GM18868 (cell line): ENCODE measurements at regions not wholly inside any gene's neighbourhood (a gene's known extent, or its start where the extent isn't known, plus 50 kb on each side); places are given as distances from the start of the nearest gene placed in this dataset.

Source experiments
- ATAC-seq: cut with Tn5 transposase; IDR thresholded peaks from one replicate; pipeline ENCODE4 v1.9.1; 2021; ENCODE audit warnings: mild to moderate bottlenecking, moderate library complexity; ENCODE audit not compliant: unreplicated experiment

DNA sequence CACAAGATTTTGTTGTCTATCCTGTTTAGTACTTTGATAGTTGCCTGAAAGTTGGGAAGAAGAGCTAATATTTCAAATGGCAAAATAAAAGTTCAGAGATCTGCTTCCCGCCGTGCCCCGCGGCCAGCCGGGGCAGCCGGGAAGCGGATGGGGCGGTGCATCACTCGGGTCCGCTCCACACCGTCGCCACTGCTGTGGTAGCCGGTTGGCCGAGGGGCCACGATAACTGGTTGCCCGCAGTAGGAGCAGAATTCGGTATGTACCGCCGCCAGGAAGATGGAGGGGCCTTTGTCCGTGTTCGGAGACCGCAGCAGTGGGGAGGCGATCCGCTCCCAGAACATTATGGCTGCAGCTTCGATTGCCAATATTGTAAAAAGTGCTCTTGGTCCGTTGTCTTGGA lies 427.2 kb upstream of the PDE3A start:
- ATAC-seq, result no peak

- no peak for ATAC-seq
These were observed 422.5 kb upstream of the PDE3A start for GRCh38 chr12:19945559-19946435.

DNA sequence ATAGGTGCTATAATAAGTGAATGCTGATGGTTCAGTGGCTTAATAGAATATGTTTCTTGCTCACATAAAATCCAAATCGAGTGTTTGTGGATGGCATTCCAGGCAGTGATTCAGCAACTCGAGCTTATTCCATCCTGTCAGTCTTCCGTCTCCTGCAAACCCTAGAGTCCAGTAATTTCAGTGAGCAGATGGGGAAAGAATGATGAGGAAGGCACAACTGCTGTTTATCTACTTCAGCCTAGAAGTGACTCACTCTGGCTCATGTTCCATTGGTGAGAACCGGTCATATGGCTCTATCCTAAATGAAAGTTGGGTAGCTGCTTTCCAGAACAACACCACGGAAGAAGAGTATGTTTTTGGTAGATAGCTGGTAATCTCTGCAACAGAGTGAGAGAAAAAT lies 421.8 kb upstream of the PDE3A start:
- no peak for ATAC-seq

DNA sequence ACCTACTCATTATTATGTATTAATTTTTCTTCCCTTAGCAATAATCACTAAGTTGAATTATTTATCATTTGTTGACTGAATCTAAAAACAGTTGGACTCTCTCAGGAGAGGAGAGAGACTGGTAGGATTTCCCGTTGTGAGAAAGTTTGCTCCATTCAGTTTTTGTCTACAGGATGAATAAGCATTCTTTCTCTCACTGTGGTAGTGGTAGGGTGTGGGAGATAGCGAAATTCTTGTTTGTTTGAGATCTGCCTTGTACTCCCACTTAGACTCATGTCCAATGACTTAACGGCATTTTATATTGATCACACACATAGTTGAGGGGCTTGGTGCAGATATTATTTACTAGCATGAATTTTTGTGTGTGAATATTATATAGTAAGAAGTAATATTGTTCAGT lies 421.0 kb upstream of the PDE3A start:
- ATAC-seq, result no peak

- ATAC-seq, result no peak
These were observed 416.7 kb upstream of the PDE3A start for GRCh38 chr12:19951664-19952063.

GRCh38 chr12:19953734-19954133 lies 414.6 kb upstream of the PDE3A start:
- ATAC-seq, result no peak

DNA sequence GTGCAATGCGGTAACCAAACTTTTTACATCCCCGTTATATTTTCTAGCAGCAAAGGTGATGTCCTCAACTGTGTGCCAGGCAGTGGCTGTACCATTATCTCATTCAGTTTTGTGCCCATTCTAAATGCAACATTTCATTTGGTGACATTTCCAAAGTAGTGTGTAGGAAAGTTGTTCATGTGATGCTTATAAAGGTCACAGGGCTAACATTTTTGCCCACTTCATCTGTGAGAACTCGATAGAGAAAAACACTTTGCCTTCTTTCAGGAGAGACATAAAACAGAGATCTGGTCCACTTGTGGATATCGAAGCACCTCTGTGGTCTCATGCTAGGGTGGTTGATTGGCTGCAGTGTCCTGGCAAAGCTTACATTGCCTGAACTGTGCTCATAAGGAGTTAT lies 414.2 kb upstream of the PDE3A start:
- no peak for ATAC-seq

DNA sequence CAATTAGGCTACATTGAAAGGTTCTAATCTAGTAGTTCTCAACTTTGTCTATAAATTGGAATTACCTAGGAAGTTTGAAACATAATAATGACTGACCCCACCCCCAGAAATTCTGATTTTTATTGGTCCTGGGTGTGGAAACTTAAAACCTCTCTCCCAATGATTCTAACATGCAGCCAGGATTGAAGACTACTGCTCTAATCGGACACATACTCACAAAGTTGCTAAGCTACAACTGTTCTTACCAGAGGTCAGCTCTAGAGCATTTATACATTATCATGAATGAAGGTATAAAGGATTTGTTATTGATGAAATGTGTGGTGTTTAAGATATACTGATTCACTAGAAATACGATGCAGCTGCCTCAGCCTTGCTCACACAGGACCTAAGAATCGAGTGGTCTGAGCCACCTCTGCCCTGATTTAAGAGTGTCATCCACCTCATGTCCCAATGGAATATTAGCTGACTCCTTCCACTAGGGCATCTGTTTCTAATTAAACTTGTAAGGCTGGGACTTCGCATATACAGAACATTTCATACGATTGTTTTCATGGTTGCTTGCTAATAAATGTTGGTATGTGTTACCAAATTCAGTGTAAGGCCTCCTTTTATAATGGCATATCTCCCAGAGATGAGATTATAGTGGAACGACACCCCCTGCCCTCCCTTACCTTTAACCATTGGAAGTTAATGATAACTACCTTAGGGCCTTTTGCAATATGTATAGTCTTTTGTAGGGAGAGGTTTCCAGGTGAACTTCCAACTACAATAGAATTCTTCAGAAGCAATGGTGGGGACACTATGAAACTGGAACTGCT lies 410.8 kb upstream of the PDE3A start:
- ATAC-seq, result no peak

DNA sequence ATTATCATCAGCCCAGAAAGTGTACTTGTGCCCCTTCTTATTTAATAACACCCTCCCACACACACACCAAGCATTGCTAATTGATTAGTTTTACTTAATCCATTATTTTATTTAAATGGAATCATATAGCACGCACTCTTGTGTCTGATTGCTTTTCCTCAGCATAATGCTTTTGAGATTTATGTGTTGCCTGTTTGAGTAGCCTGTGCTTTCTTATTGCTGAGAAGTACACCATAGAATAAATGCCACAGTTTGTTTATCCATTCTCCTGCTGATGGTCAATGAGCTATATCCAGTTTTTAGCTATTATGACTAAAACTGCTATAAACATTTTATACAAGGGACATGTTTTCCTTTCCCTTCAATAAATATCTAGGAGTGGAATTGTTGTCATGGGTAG lies 409.9 kb upstream of the PDE3A start:
- no peak for ATAC-seq

- ATAC-seq, result no peak
These were observed 409.0 kb upstream of the PDE3A start for GRCh38 chr12:19959353-19959752.

DNA sequence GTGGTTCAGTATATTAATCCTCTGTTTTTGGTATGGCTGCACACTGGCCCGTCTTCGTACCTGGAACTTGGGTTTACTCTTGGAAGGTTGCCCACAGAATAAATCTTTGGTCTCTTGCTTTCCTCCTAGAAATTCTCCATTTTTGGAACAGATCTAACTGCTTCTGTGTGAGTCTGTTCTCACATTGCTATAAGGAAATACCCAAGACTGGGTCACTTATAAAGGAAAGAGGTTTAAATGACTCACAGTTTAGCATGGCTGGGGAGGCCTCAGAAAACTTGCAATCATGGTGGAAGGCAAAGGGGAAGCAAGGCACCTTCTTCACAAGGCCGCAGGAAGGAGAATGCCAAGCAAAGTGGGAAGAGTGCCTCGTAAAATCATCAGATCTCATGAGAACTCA lies 407.8 kb upstream of the PDE3A start:
- ATAC-seq, result no peak

- no peak for ATAC-seq
These were observed 406.1 kb upstream of the PDE3A start for GRCh38 chr12:19962192-19962591.

DNA sequence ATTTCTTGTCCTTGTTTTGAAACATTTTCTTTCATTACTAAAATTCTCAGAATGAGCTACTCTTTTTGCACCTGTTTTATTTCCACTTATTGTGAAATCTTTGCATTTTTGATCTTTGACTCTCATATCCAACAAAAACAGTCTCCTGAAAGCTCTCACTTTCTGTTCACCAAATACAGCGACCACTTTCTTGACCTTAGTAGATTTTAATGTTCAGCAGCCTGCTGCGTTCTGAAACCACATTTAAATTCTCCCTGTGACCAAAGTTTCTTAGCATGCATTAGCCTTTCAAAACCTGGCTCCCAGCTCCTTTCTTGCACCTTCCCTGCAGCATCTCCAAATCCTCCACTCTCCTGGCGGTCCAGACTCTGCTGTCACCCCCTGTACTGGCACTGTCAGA lies 404.4 kb upstream of the PDE3A start:
- peak; percentile 44 for ATAC-seq

- ATAC-seq, result no peak
These were observed 403.8 kb upstream of the PDE3A start for GRCh38 chr12:19964549-19964948.

DNA sequence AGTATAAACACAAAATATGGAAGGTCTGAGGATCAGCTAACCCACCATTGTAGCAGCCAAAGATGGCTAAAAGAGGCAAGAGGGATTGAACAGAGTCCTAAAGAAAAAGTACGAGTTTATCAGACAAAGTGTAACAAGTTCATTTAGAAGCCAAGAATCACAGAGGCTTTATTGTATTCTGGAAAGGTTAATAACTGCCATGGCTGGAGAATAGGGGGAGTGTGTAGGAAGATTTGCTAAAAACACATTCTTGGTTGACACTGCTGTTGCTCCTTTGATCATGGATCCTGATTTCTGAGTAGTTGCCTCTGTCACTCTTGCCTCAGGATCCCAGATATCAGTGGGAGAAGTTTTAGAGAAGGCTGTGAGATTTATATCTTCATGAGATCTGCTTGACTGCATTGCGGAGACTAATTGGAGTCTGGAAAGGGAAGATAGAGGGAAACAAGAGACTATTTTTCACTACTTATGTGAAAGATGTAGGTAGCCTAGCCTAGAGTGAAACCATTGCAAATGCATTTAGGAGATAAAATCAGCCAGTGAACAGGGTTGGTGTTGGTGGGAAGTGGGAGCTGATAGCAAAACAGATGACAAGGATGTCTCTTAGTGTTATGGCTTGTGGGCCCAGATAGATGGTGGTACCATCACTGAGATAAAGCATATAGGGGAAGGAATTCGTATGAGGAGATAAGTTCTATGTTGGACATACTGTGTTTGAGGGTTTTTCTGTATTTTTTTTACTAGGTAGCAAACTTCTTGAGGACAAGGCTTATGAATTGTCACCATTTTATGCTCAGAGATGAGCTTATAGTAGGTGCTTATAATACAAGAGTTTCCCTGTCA lies 402.9 kb upstream of the PDE3A start:
- ATAC-seq, result no peak

GRCh38 chr12:19967001-19967400 lies 401.3 kb upstream of the PDE3A start:
- ATAC-seq, result no peak

- ATAC-seq, result peak; percentile 68
These were observed 400.9 kb upstream of the PDE3A start for GRCh38 chr12:19967431-19967830.

GRCh38 chr12:19970116-19970515 lies 398.2 kb upstream of the PDE3A start:
- no peak for ATAC-seq

DNA sequence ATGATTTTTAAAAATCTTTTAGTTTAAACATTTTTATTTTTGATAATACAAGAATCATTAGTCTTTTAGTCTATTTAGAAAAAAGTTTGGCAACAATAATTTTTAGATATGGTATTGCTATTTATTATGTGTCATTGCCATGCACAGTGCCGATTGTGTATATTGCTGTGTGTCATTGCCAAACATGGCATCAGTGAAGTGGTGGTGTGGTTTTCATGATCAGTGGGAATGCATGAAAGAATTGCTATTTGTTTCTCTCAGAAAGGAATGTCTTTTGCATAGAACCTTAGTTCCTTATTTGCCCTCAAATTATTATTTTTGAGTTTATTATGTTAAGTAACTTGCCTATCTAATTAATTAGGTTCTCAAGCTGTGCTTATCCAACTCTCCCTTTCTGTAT lies 397.5 kb upstream of the PDE3A start:
- no peak for ATAC-seq

- no peak for ATAC-seq
These were observed 396.7 kb upstream of the PDE3A start for GRCh38 chr12:19971361-19972280.
